ENCODE measurements at regions not wholly inside any gene's neighbourhood (a gene's known extent, or its start where the extent isn't known, plus 50 kb on each side); places are given as distances from the start of the nearest gene placed in this dataset.

DNA sequence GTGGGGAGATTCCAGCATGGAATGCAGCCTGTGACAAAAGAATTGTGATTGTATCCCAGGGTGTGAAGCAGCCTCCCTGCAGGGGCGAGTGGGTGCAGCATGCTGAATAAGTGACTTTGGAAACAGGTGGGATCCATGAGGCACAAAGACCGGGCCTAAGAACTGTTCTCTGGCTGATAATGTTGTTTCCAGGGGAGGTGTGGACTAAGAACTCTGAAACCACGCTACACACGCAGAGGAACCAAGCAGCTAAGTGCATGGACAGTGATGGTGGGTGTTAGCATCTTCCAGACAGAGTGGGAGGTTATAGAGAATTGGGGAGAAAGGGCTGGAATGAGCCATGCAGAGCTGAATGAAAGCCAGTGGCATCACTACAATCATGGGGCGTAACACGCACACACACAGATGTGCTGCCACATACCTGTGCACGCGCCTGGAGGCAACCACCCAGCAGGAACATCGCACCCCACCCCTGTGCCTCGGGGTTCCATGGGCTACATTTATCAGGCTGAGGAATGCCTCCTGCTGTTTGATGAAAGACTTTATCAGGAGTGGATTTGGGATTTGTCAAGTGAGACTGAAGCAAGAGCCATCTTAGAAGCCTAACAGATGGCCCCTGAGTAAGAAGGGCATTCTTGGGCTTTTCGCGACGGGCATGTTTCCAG, 424.5 kb upstream of the SALL3 start:
- no peak for DNase-seq

GRCh38 chr18:78557371-78557770, 422.2 kb upstream of the SALL3 start:
- DNase-seq, result no peak

DNA sequence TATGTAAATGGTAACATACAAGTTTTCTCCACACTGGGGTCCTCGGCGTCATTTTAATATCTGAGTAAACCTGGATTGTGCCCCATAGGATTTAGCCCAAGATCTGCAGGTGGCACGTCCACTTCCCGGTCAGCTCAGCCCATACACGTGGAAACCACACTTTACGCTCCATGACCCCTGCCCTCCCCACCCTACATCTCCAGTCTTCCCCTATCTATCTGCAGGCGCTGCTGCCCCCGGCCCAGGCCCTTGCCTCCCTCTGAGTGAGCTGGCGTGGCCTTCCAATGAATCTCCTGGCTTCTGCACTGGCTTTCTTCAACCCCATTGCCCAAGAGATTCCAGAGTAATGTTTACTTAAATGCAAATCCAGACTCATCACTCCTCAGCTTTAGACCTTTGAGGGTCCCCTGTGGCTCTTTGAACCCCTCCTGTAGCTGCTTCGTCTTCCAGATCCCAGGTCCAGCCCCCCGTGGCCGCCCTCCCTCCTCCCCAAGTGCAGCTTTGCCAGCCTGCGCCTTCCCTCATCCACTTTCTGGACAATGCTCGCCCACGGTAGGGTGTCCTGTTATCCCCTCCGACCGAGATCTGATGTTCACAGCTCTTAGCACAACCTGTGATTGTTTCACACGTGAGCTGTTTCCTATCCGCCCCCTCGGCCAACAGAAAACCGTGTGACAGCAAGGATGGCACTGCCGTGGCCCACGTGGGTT, 421.4 kb upstream of the SALL3 start:
- DNase-seq, result no peak

- no peak for DNase-seq
Measured at GRCh38 chr18:78558948-78559347, 420.7 kb upstream of the SALL3 start.

DNA sequence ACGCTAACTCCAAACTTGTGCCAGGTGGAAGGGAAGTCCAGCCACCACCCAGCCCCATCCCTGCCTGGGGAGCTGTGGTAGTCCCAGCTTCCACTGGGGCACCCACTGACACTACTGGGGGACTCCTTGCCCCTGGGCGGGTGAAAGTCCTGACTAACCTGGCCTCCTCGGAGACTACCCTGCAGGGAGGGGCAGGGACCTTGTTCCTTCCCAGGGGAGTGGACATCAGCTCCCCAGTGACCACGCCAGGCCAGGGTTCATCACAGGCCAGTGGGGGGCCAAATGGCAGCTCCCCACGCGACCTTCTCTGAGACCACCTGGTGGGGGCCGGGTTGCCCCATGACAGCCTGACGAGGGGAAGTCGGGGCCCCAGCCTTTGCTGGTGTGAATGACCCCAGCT, 420.0 kb upstream of the SALL3 start:
- DNase-seq, result no peak

DNA sequence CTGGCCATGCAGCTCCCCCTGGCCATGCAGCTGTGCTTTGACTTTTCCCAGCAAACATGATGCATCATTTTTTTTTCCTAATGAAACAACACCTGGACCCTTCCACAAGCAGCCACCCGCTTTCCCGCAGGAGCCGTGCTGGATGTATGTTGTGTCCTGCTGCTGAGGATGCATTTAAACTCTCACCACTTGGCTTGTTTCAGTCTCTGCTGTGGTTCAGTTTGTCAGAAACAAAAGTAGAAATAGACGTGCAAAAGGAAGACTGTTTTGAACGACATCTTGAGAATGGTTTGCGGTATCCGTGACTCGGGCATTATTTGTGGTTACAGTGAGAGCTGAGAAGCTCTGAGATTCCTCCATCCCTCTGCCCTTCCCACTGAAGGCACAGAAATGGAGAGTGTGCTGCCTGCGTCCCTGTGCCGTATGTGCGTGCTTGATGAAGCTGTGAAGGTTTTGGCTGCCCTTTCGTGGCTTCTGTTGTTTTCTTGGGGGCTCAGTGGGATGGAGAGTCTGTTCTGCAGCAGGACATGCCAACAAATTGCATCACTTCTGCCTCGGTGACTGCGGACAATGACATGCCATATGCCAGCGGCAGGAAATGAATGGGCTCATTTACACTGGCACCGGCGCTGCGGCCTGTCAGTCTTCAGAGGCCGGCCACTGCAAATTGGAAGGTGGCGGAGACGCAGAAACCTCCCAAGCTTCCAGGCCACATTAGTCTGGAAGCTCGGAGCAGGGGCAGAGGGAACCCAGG, 417.7 kb upstream of the SALL3 start:
- peak; percentile 26 for DNase-seq

DNA sequence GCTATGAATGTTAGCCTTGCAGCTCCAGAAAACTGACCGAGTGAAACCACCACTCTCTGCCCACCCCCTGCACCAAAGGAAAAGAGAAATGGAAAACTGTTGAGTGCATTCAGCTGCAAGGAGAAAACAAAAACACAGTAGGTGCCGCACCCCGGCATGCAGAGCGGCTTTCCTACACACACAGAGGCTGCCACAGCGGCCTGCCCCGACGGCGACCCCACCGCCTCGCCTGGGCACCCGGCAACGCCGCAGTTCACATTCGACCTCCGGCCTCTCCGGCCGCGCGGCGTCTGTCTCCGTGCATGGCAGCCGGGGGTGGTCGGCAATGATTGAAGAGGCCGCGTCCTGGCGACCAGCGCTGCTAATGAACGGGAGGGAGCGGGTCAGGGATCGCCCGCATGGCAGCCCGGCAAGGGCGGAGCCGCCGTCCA, 417.1 kb upstream of the SALL3 start:
- DNase-seq, result no peak

GRCh38 chr18:78563110-78563509, 416.5 kb upstream of the SALL3 start:
- DNase-seq, result no peak

- no peak for DNase-seq
Measured at GRCh38 chr18:78564030-78564429, 415.6 kb upstream of the SALL3 start.

GRCh38 chr18:78564518-78564917, 415.1 kb upstream of the SALL3 start:
- DNase-seq, result no peak

- DNase-seq, result no peak
Measured at GRCh38 chr18:78565240-78565639, 414.4 kb upstream of the SALL3 start.

DNA sequence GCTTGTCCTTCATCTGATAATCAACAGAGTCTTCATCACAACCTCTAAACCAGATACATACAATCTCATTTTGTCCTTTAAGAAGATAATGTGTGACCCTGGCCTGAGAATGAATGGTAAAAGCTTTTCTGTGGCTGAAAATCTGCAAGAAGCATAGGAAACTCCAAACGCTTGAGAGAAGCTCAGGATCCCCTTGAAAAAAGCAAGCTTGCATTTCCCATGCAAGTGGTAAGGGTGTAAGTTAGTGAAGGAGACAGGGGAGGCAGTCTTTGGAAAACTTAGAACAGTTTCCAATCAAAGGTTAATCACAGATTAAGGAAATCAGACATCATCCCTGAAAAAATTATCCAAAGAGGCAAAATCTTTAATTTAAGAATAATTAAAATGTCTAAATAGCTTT, 413.6 kb upstream of the SALL3 start:
- no peak for DNase-seq

GRCh38 chr18:78566720-78567119, 412.9 kb upstream of the SALL3 start:
- DNase-seq, result no peak

DNA sequence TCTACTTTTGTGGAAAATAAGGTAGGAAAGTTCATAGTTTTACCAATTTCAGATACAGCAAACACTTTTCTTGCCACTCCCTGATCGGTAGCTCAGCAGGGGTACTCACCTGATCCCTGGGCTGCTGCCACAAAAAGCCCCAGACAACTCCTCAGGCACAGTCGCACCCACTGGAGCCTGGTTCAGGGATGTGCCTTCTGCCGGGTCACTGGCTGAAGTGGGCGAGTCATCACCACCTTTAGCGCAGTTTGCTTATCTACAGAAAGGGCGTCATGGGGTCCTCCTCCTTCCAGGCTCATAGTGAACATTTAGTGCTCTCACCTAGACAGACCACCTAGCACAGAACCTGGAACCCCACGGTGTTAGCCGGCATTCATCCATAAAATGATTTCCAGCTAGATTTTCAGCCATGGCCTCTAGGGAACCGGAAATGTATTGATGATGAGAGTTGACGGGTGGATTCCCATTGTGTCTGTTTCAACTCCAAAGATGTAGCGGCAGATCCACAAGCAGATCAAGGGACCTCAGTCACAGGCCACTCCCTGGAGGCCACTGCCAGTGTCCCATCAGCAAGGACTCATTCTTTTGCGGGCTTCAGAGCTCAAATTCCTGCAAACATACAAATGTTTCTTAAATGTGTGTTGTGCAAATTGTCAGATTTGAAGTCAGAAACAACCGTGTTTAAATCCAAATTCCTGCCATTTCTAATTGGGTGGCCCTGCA, 408.4 kb upstream of the SALL3 start:
- no peak for DNase-seq

GRCh38 chr18:78571831-78572347, 407.7 kb upstream of the SALL3 start:
- no peak for DNase-seq

DNA sequence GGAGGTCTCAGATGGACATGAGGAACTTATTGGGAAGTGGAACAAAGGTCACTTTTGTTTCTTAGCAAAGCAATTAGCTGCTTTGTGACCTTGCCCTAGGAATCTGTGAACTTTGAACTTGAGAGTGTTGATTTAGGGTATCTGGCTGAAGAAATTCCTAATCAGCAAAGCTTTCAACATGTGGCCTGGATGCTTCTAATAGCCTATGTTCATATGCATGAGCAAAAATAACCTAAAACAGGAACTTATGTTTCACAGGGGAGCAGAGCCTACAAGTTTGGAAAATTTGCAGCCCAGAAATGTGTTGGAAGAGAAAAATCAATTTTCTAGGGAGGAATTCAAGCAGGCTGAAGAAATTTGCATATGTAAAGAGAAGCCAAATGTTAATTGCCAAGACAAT, 405.8 kb upstream of the SALL3 start:
- DNase-seq, result no peak

DNA sequence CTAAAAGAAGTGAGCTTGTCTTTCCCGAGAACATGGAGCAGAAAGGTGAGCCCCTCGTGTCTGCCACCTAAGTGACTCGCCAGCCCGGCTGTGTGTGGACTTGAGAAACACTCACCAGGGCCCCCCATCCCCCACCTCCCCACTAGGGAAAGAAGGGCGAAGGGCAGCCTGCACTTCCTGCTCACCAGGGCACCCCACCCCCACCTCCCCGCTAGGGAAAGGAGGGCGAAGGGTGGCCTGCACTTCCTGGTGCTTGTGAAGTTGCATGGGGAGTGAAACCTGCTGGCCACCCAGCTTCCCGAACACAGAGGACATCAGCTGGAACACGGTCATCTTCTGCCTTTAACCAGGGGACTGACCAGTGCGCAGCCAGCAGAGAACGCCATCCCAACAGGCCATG, 402.7 kb upstream of the SALL3 start:
- no peak for DNase-seq

GRCh38 chr18:78579449-78579848, 400.2 kb upstream of the SALL3 start:
- no peak for DNase-seq

DNA sequence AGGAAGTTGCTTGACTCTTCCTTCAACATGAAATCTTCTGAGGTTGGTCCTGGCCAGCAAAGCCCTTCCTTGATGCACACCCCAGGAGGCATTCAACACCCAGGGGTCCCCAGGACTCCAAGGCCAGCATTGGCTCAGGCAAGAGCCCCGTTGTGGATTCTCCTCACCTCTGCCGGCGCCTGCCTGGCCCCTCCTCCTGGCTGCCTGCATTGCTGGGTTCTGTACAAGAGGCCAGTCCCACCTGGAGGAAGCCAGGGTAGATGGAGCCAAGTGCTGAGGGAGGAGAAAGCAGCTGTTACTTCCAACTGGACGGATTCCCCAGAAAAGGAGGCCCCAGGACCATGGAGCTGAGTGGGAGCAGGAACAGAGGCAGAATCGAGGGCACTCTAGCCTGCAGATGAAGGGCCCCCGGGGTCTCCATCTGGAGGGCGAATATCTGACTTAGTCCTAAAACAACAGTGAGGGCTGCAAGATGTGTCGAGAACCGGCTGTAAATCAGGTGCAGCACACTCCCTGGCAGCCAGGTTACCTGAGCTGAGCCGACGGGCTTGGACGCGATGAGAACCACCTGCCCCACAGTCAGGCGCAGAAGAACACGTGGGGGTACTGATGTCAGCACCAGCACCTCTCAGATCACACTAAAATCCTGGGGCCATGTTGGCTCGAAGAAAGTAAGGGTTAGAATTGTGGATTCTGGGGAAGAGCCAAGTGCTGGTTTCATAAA, 399.6 kb upstream of the SALL3 start:
- no peak for DNase-seq

GRCh38 chr18:78580835-78581339, 398.7 kb upstream of the SALL3 start:
- no peak for DNase-seq

DNA sequence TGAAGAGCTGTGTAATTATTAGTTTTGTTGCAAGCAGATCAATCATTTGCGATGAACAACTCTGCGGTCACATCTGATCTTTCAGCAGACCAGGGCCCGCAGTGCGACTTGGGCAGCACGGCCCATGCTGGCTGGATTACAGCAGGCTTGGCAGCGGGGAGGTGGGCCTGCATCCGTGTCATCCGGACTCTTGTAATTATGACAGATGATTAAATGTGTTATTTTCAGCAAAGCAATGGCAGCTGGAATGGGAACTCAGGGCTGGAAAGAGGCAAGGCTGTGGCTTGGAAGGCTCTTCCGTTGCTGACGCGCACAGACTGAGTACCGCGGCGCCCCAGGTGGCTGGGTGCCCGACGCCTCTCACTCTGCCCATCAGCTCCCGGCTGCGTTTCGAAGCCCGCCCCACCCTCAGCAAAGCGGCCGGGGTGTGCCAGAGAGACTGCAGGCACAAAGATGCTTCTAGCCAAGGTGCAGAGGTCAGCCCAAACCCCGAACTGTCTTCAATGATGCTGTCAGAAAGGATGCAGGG, 397.4 kb upstream of the SALL3 start:
- no peak for DNase-seq
